Progenitor cell of endocrine pancreas (in vitro differentiated cells): ENCODE measurements at regions not wholly inside any gene's neighbourhood (a gene's known extent, or its start where the extent isn't known, plus 50 kb on each side); places are given as distances from the start of the nearest gene placed in this dataset.

Experiments used
- DNase-seq: peaks from one replicate; pipeline ENCODE4 v3.0.0; 2021; ENCODE audit warnings: low spot score; ENCODE audit not compliant: unreplicated experiment
- H3K27ac Mint-ChIP-seq: 2 replicates; pipeline ENCODE4 v1.8.0; 2021; ENCODE audit warnings: mild to moderate bottlenecking, moderate library complexity, mixed read lengths
- H3K27me3 Mint-ChIP-seq: 2 replicates; pipeline ENCODE4 v1.8.0; 2021; ENCODE audit warnings: mixed read lengths
- H3K36me3 Mint-ChIP-seq: 2 replicates; pipeline ENCODE4 v1.8.0; 2022; ENCODE audit warnings: mixed read lengths; ENCODE audit not compliant: insufficient read depth
- H3K4me1 Mint-ChIP-seq: 2 replicates; pipeline ENCODE4 v1.8.0; 2021; ENCODE audit warnings: low read depth, mixed read lengths
- H3K4me3 Mint-ChIP-seq: 2 replicates; pipeline ENCODE4 v1.8.0; 2021; ENCODE audit warnings: low read depth, mild to moderate bottlenecking, moderate library complexity, mixed read lengths
- H3K9me3 Mint-ChIP-seq: 2 replicates; pipeline ENCODE4 v1.8.0; 2021; ENCODE audit warnings: low read depth, mixed read lengths
- CTCF ChIP-seq: fragments of 200-600 bp; sonication (generic); IDR thresholded peaks from one replicate; pipeline ENCODE4 v1.5.0; 2021; ENCODE audit warnings: antibody characterized with exemption, mild to moderate bottlenecking; ENCODE audit not compliant: unreplicated experiment

GRCh38 chr4:137468836-137469235 is 63.5 kb downstream of the PCDH18 start:
- Mint-ChIP-seq H3K4me1 (peaks cover 3% of the 10 kb centered on the region), H3K36me3 (peaks cover 1% of the 10 kb centered on the region), H3K27me3 (no peaks in the 10 kb centered on the region), H3K9me3 (peaks cover 31% of the 10 kb centered on the region), H3K27ac (no peak overlapping the region), H3K4me3 (no peak overlapping the region)
- no peak for DNase-seq
- TF ChIP-seq CTCF: no peak

GRCh38 chr4:137467537-137467936 is 64.8 kb downstream of the PCDH18 start:
- no peak overlapping the region for H3K27ac Mint-ChIP-seq
- H3K4me1 Mint-ChIP-seq: peaks cover 3% of the 10 kb centered on the region
- no peak for TF ChIP-seq CTCF
- H3K36me3 Mint-ChIP-seq: peaks cover 1% of the 10 kb centered on the region
- no peak for DNase-seq
- peaks cover 34% of the 10 kb centered on the region for H3K9me3 Mint-ChIP-seq
- no peak overlapping the region for H3K4me3 Mint-ChIP-seq
- H3K27me3 Mint-ChIP-seq: no peaks in the 10 kb centered on the region

- H3K4me3 Mint-ChIP-seq: no peak overlapping the region
- no peak overlapping the region for H3K27ac Mint-ChIP-seq
- DNase-seq: no peak
- H3K9me3 Mint-ChIP-seq: peaks cover 30% of the 10 kb centered on the region
- peaks cover 1% of the 10 kb centered on the region for H3K36me3 Mint-ChIP-seq
- TF ChIP-seq CTCF: no peak
- no peaks in the 10 kb centered on the region for H3K4me1 Mint-ChIP-seq
- H3K27me3 Mint-ChIP-seq: no peaks in the 10 kb centered on the region
Measured at GRCh38 chr4:137463377-137464003, 68.8 kb downstream of the PCDH18 start.

GRCh38 chr4:137455647-137456321 is 76.5 kb downstream of the PCDH18 start:
- Mint-ChIP-seq H3K27me3 (no peaks in the 10 kb centered on the region), H3K4me1 (peaks cover 3% of the 10 kb centered on the region), H3K27ac (no peak overlapping the region), H3K4me3 (no peak overlapping the region), H3K9me3 (no peaks in the 10 kb centered on the region), H3K36me3 (no peaks in the 10 kb centered on the region)
- TF ChIP-seq CTCF: no peak
- no peak for DNase-seq

GRCh38 chr4:137454767-137455166 is 77.5 kb downstream of the PCDH18 start:
- Mint-ChIP-seq H3K9me3 (no peaks in the 10 kb centered on the region), H3K27ac (no peak overlapping the region), H3K4me1 (peaks cover 3% of the 10 kb centered on the region), H3K27me3 (no peaks in the 10 kb centered on the region), H3K4me3 (no peak overlapping the region), H3K36me3 (no peaks in the 10 kb centered on the region)
- no peak for DNase-seq
- no peak for TF ChIP-seq CTCF
